Activated T-cell treated with anti-CD3 and anti-CD28 coated beads, Interleukin-2, amount 50 U/mL, for 24 hours (primary cell): ENCODE measurements at regions not wholly inside any gene's neighbourhood (a gene's known extent, or its start where the extent isn't known, plus 50 kb on each side); places are given as distances from the start of the nearest gene placed in this dataset.
"Not testable (repeated sequence)": the region's sequence is repeated elsewhere in the genome, so short reads cannot be mapped to it uniquely, and the experiment has no call there.

ENCODE experiments used
- DNase-seq: peaks from one replicate; pipeline ENCODE4 v3.0.0-alpha.2; 2020
- H3K27ac Mint-ChIP-seq: 2 replicates; pipeline ENCODE4 v1.8.0; 2020; ENCODE audit warnings: mild to moderate bottlenecking, mixed read lengths
- H3K27me3 Mint-ChIP-seq: 2 replicates; pipeline ENCODE4 v1.8.0; 2020; ENCODE audit warnings: mixed read lengths
- H3K36me3 Mint-ChIP-seq: 2 replicates; pipeline ENCODE4 v1.8.0; 2020; ENCODE audit warnings: low read depth, mixed read lengths
- H3K4me1 Mint-ChIP-seq: 2 replicates; pipeline ENCODE4 v1.8.0; 2020; ENCODE audit warnings: low read depth, mixed read lengths
- H3K4me3 Mint-ChIP-seq: 2 replicates; pipeline ENCODE4 v1.8.0; 2020; ENCODE audit warnings: mild to moderate bottlenecking, moderate library complexity, mixed read lengths
- H3K9me3 Mint-ChIP-seq: 2 replicates; pipeline ENCODE4 v1.8.0; 2020; ENCODE audit warnings: mixed read lengths

GRCh38 chr7:42575171-42575570 is 336.7 kb downstream of the C7orf25 start:
- no peak overlapping the region for H3K27ac Mint-ChIP-seq
- no peaks in the 10 kb centered on the region for H3K36me3 Mint-ChIP-seq
- H3K27me3 Mint-ChIP-seq: no peaks in the 10 kb centered on the region
- H3K4me3 Mint-ChIP-seq: no peak overlapping the region
- H3K9me3 Mint-ChIP-seq: peaks cover 2% of the 10 kb centered on the region
- H3K4me1 Mint-ChIP-seq: no peaks in the 10 kb centered on the region
- DNase-seq: no peak

DNA sequence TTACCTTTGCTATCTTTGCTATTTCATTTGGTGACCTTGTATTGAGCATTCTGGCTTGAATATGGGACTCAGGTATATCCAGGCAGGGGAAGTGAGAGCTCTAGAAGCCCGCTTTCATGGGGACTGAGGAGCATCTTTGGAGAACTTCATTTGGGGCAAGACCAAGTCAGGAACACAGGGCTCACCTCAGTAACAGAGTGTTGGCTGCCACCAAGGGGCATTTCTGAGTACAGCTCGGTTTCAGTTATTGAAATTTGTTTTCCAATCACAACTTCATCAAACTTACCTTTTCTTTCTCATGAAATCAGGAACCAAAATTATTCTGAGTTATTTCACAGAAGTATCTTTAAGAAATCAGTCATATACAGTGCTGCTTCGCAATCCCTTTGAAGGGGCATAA is 337.2 kb downstream of the C7orf25 start:
- Mint-ChIP-seq H3K27ac (no peak overlapping the region), H3K4me3 (no peak overlapping the region), H3K36me3 (no peaks in the 10 kb centered on the region), H3K4me1 (no peaks in the 10 kb centered on the region), H3K27me3 (no peaks in the 10 kb centered on the region), H3K9me3 (peaks cover 2% of the 10 kb centered on the region)
- no peak for DNase-seq

GRCh38 chr7:42573881-42574672 is 337.1 kb upstream of the GLI3 start:
- Mint-ChIP-seq H3K36me3 (no peaks in the 10 kb centered on the region), H3K9me3 (peaks cover 4% of the 10 kb centered on the region), H3K4me3 (no peak overlapping the region), H3K27ac (no peak overlapping the region), H3K4me1 (no peaks in the 10 kb centered on the region), H3K27me3 (no peaks in the 10 kb centered on the region)
- DNase-seq: no peak

GRCh38 chr7:42572561-42572960 is 335.6 kb upstream of the GLI3 start:
- Mint-ChIP-seq H3K27me3 (no peaks in the 10 kb centered on the region), H3K4me3 (no peak overlapping the region), H3K27ac (no peak overlapping the region), H3K36me3 (no peaks in the 10 kb centered on the region), H3K4me1 (no peaks in the 10 kb centered on the region), H3K9me3 (peaks cover 4% of the 10 kb centered on the region)
- DNase-seq: no peak

GRCh38 chr7:42572056-42572455 is 335.0 kb upstream of the GLI3 start:
- Mint-ChIP-seq H3K4me3 (no peak overlapping the region), H3K27ac (no peak overlapping the region), H3K36me3 (no peaks in the 10 kb centered on the region), H3K9me3 (peaks cover 4% of the 10 kb centered on the region), H3K4me1 (no peaks in the 10 kb centered on the region), H3K27me3 (no peaks in the 10 kb centered on the region)
- no peak for DNase-seq

- no peaks in the 10 kb centered on the region for H3K27me3 Mint-ChIP-seq
Observed at GRCh38 chr7:42570944-42571343, 333.9 kb upstream of the GLI3 start.

GRCh38 chr7:42567051-42567450 is 330.0 kb upstream of the GLI3 start:
- no peak for DNase-seq
- Mint-ChIP-seq H3K4me3 (no peak overlapping the region), H3K36me3 (no peaks in the 10 kb centered on the region), H3K27me3 (no peaks in the 10 kb centered on the region), H3K4me1 (no peaks in the 10 kb centered on the region), H3K27ac (no peak overlapping the region), H3K9me3 (peaks cover 5% of the 10 kb centered on the region)

More at GRCh38 chr7:42570944-42571343, 333.9 kb upstream of the GLI3 start:
- H3K27ac Mint-ChIP-seq: no peak overlapping the region
- no peaks in the 10 kb centered on the region for H3K36me3 Mint-ChIP-seq
- H3K9me3 Mint-ChIP-seq: peaks cover 2% of the 10 kb centered on the region
- no peak overlapping the region for H3K4me3 Mint-ChIP-seq
- DNase-seq: no peak
- no peaks in the 10 kb centered on the region for H3K4me1 Mint-ChIP-seq

DNA sequence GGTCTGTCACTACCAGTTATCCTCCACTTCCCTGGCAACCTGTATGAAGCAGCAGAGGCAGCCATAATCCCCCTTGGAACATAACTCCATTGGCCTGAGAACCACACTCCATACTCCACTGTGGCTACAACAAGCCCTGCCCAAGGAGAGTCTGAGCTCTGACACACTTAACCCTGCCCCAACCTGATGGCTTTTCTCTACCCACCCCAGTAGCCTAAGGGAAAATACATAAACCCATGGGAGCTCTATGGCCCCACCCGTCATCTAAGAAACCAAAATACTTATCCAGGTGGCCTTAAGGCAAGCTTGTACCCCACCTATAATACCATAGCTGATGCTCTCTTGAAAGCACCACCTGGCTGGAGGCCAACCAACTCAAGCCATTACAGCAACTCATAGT is 324.8 kb upstream of the GLI3 start:
- H3K36me3 Mint-ChIP-seq: no peaks in the 10 kb centered on the region
- peaks cover 4% of the 10 kb centered on the region for H3K9me3 Mint-ChIP-seq
- no peaks in the 10 kb centered on the region for H3K4me1 Mint-ChIP-seq
- no peaks in the 10 kb centered on the region for H3K27me3 Mint-ChIP-seq
- no peak for DNase-seq
- no peak overlapping the region for H3K27ac Mint-ChIP-seq
- no peak overlapping the region for H3K4me3 Mint-ChIP-seq

DNA sequence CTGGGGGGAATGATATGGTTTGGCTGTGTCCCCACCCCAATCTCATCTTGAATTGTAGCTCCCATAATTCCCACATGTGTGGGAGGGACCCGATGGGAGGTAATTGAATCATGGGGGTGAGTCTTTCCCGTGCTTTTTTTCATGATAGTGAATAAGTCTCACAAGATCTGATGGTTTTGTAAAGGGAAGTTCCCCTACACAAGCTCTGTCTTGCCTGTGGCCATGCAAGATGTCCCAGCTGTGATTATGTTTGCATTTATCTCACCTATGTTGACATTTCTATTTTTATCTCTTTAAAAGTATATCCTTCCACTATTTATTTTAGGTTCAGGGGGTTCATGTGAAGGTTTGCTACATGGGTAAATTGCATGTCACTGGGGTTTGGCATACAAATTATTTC is 323.9 kb upstream of the GLI3 start:
- Mint-ChIP-seq H3K36me3 (no peaks in the 10 kb centered on the region), H3K27me3 (no peaks in the 10 kb centered on the region), H3K4me3 (no peak overlapping the region), H3K4me1 (no peaks in the 10 kb centered on the region), H3K27ac (no peak overlapping the region), H3K9me3 (peaks cover 10% of the 10 kb centered on the region)
- DNase-seq: no peak

DNA sequence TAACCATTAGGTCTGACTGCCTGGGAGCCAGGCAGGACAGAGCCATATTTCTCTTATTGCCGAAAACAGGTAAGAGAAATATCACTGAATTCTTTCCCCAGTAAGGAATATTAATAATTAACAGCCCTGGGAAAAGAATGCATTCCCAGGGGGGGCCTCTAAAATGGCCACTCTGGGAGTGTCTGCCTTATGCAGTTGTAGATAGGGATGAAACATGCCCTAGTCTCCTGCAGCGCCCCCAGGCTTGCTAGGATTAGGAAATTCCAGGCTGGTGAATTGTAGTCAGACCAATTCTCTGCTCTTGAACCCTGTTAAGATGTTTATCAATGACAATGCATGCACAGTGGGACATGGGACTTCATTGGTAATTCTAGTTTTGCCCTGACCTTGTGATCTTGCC is 317.9 kb upstream of the GLI3 start:
- not testable (repeated sequence) for H3K36me3 Mint-ChIP-seq, H3K27me3 Mint-ChIP-seq, H3K27ac Mint-ChIP-seq, H3K4me1 Mint-ChIP-seq, H3K4me3 Mint-ChIP-seq, DNase-seq
- H3K9me3 Mint-ChIP-seq: peaks cover 11% of the 10 kb centered on the region

DNA sequence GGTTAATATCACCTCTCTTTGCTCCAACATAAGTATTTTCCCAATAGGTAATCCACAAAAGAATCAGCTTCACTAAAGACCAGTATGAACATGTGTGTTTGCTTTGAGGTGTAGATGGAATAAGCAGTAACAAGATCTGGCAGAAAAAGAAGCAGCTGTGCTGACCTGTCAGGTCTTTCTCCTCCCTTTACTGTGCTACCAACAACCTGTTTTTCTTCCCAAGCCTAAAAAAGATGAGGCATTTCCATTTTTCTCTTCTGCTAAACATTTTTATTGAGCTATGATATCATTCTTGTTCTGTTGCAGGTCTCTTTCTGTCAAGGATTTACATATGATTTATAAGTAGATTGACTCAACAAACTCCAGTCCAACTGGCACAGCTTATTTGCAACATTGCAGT is 315.2 kb upstream of the GLI3 start:
- Mint-ChIP-seq H3K36me3 (no peaks in the 10 kb centered on the region), H3K27ac (no peak overlapping the region), H3K4me1 (no peaks in the 10 kb centered on the region), H3K27me3 (no peaks in the 10 kb centered on the region), H3K4me3 (no peak overlapping the region), H3K9me3 (peaks cover 11% of the 10 kb centered on the region)
- DNase-seq: no peak

DNA sequence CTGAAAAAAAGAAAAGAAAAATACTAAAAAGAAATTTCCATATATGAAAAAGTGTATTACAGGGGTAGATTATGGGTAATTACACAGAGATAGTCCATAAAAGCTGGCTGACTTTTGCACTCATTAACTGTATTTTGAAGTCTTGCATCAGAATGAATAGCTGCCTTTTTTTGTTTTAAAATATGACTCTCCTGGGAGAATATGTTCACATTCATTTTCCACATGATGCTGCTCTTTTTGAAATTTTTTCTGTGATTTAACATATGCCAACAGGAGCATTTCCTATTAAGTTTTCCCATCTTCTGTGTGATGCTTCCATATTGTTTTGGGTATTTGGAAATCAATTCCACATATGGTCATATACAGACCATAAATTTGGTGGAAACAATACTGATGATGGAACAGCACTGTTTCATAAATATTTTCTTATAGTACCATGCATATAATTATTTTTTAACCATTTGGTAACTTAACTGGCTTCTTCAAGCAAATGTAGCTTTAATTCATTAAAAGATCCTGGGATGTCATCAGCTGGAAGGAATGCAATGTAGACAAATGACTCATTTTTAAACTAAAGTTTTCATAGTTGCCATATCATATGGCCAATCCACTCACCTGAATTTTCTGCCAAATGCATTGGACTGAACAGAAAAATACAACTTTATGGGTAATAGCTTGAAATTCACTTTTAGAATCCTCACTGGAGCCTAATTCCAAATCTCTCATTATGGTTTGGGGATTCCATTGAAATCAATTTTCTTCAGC is 313.9 kb upstream of the GLI3 start:
- H3K27me3 Mint-ChIP-seq: no peaks in the 10 kb centered on the region
- H3K36me3 Mint-ChIP-seq: no peaks in the 10 kb centered on the region
- DNase-seq: no peak
- H3K27ac Mint-ChIP-seq: no peak overlapping the region
- H3K4me1 Mint-ChIP-seq: no peaks in the 10 kb centered on the region
- peaks cover 4% of the 10 kb centered on the region for H3K9me3 Mint-ChIP-seq
- H3K4me3 Mint-ChIP-seq: no peak overlapping the region

- Mint-ChIP-seq H3K9me3 (peaks cover 4% of the 10 kb centered on the region), H3K27me3 (no peaks in the 10 kb centered on the region), H3K4me1 (no peaks in the 10 kb centered on the region), H3K4me3 (no peak overlapping the region), H3K36me3 (no peaks in the 10 kb centered on the region), H3K27ac (no peak overlapping the region)
- DNase-seq: no peak
Observed at GRCh38 chr7:42549866-42550485, 313.0 kb upstream of the GLI3 start.

DNA sequence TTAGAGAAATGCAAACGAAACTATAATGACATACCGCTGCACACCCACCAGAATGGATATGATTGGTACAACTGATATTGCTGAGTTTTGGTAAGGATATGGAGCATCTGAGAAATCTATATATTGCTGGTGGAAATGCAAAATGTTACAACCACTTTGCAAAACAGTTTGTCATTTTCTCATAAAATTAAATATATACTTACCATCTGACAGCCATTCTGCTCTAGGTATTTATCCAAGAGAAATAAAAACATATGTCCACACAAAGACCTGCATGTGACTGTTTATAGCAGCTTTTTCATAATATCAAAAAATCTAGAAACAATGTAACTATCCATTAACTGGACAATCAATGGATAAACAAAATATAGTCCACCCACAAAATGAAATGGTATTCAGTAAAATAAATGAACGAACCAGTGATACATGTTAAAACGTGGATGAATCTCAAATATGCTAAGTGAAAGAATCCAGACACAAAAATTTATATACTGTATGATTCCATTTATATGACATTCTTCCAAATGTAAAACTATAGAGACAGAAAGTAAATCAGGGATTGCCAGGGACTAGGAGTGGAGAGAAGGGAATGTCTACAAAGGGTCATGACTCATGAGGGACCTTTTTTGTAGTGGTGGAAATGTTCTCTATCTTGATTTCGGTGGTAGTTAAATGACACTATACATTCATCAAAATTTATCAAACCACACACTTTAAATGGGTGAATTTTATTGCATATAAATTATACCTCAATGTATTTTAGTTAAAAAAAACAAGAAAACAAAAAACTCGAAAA is 312.0 kb upstream of the GLI3 start:
- no peak for DNase-seq
- no peaks in the 10 kb centered on the region for H3K36me3 Mint-ChIP-seq

More for the DNA sequence above, 312.0 kb upstream of the GLI3 start:
- H3K4me1 Mint-ChIP-seq: no peaks in the 10 kb centered on the region
- H3K27me3 Mint-ChIP-seq: no peaks in the 10 kb centered on the region
- H3K27ac Mint-ChIP-seq: no peak overlapping the region
- no peak overlapping the region for H3K4me3 Mint-ChIP-seq
- H3K9me3 Mint-ChIP-seq: peaks cover 5% of the 10 kb centered on the region
